GM12878 (cell line): ENCODE measurements at regions not wholly inside any gene's neighbourhood (a gene's known extent, or its start where the extent isn't known, plus 50 kb on each side); places are given as distances from the start of the nearest gene placed in this dataset.

ENCODE experiments used
- ATAC-seq: fragments of 200-7000 bp; cut with Tn5 transposase; 3 replicates; pipeline ENCODE4 v1.9.1; 2020; ENCODE audit warnings: mild to moderate bottlenecking, moderate library complexity
- BruUV-seq: library from RNA; stranded (reverse); fragments of 400-500 nt; replicated peaks from 2 replicates; lab custom pipeline; 2021; lab: Mats Ljungman, UMichigan
- CTCF ChIA-PET: fragments of 300-600 bp; sonication (Branson Sonifier 250); formaldehyde crosslinking; extraction: SDS; loops from one replicate; lab custom pipeline; 2021; ENCODE audit warnings: inconsistent platforms; lab: Yijun Ruan, JAX
- POLR2A ChIA-PET: fragments of 350-600 bp; formaldehyde crosslinking; extraction: SDS; loops from one replicate; lab custom pipeline; 2021; ENCODE audit warnings: inconsistent platforms; lab: Charles Lee
- RAD21 ChIA-PET: fragments of 300-600 bp; sonication (Branson Sonifier 250); formaldehyde crosslinking; loops from one replicate; lab custom pipeline; 2023; ENCODE audit warnings: antibody characterized with exemption; ENCODE audit not compliant: unreplicated experiment; lab: Charles Lee
- SMC1A ChIA-PET: fragments of 300-600 bp; sonication (Branson Sonifier 250); formaldehyde crosslinking; loops from one replicate; lab custom pipeline; 2023; ENCODE audit not compliant: unreplicated experiment, uncharacterized antibody; lab: Charles Lee
- DNase-seq: peaks from one replicate; pipeline ENCODE4 v3.0.0-alpha.2; 2011; ENCODE audit warnings: low read depth, low spot score
- FAIRE-seq: peaks from 3 replicates; lab custom pipeline; 2011; peaks lifted over from hg19 to GRCh38; lab: Jason Lieb, UNC
- H2AFZ ChIP-seq: 2 replicates; pipeline ENCODE4 v1.6.0; 2011; ENCODE audit warnings: low read depth, low read length, control low read depth; ENCODE audit not compliant: control insufficient read depth
- H3K27ac ChIP-seq: 2 replicates; pipeline ENCODE4 v1.5.1; 2011; ENCODE audit warnings: control low read depth; ENCODE audit not compliant: control insufficient read depth, insufficient read depth
- H3K27me3 ChIP-seq, 2 experiments: replicated peaks in 1 of 2; 2 replicates each; pipeline versions ENCODE4 v1.6.0 to v1.6.1; 2011; ENCODE audit warnings: low read length in 1 of 2; ENCODE audit not compliant: control insufficient read depth in 2 of 2, insufficient read depth in 2 of 2
- H3K36me3 ChIP-seq, 2 experiments: 2 replicates each; pipeline ENCODE4 v1.5.1; 2011; ENCODE audit warnings: low read length in 1 of 2; ENCODE audit not compliant: control insufficient read depth in 2 of 2, insufficient read depth in 2 of 2
- H3K4me1 ChIP-seq: 2 replicates; pipeline ENCODE4 v1.6.1; 2011; ENCODE audit warnings: mild to moderate bottlenecking, low read length, moderate library complexity, mixed read lengths; ENCODE audit not compliant: control insufficient read depth, insufficient read depth
- H3K4me2 ChIP-seq: 2 replicates; pipeline ENCODE4 v1.6.0; 2011; ENCODE audit warnings: control low read depth; ENCODE audit not compliant: control insufficient read depth, insufficient read depth
- H3K4me3 ChIP-seq: fragments of 200-600 bp; sonication (generic); 2 replicates; pipeline ENCODE4 v1.5.1; 2016
- H3K79me2 ChIP-seq: 2 replicates; pipeline ENCODE4 v1.6.0; 2011; ENCODE audit warnings: low read length; ENCODE audit not compliant: control insufficient read depth, insufficient read depth
- H3K9ac ChIP-seq: 2 replicates; pipeline ENCODE4 v1.8.0; 2011; ENCODE audit warnings: low read length, control low read depth, mixed read lengths; ENCODE audit not compliant: control insufficient read depth, insufficient read depth
- H3K9me3 ChIP-seq: replicated peaks from 3 replicates; pipeline ENCODE4 v1.5.1; 2011; ENCODE audit warnings: mild to moderate bottlenecking, low read length; ENCODE audit not compliant: control insufficient read depth, insufficient read depth
- H4K20me1 ChIP-seq: 2 replicates; pipeline ENCODE4 v1.6.0; 2011; ENCODE audit not compliant: control insufficient read depth, insufficient read depth
- ATF7 ChIP-seq: fragments of 450-650 bp; IDR thresholded peaks from 2 replicates; pipeline ENCODE4 v1.6.1; 2016; ENCODE audit warnings: low read depth, mild to moderate bottlenecking
- IKZF1 ChIP-seq: fragments of 450-650 bp; conservative IDR thresholded peaks from 2 replicates; pipeline ENCODE4 v1.6.1; 2017; ENCODE audit warnings: antibody characterized with exemption, mild to moderate bottlenecking
- KLF5 ChIP-seq: fragments of 450-650 bp; IDR thresholded peaks from 2 replicates; pipeline ENCODE4 v1.6.1; 2014; ENCODE audit warnings: mild to moderate bottlenecking; ENCODE audit not compliant: partially characterized antibody
- NKRF ChIP-seq: fragments of 450-650 bp; conservative IDR thresholded peaks from 2 replicates; pipeline ENCODE4 v1.6.1; 2017; ENCODE audit warnings: mild to moderate bottlenecking, moderate library complexity
- NR2C2 ChIP-seq: IDR thresholded peaks from 2 replicates; pipeline ENCODE4 v1.6.1; 2011; ENCODE audit warnings: borderline replicate concordance, low read depth; ENCODE audit not compliant: control insufficient read depth, insufficient read length
- POLR2AphosphoS5 ChIP-seq: IDR thresholded peaks from 2 replicates; pipeline ENCODE4 v1.6.1; 2011; ENCODE audit warnings: mild to moderate bottlenecking, low read length, inconsistent platforms
- RFX5 ChIP-seq: IDR thresholded peaks from 2 replicates; pipeline ENCODE4 v1.6.1; 2011; ENCODE audit warnings: low read depth, low read length, improper control_type of control experiment
- SRF ChIP-seq, 2 experiments: IDR thresholded peaks; 2 replicates each; pipeline ENCODE4 v1.6.1; 2011; ENCODE audit warnings: low read depth in 2 of 2, low read length in 2 of 2, mild to moderate bottlenecking in 1 of 2, moderate library complexity in 1 of 2
- STAT3 ChIP-seq: IDR thresholded peaks from 2 replicates; pipeline ENCODE4 v1.6.1; 2011; ENCODE audit warnings: low read depth, low read length, improper control_type of control experiment
- TCF7 ChIP-seq: IDR thresholded peaks from 2 replicates; pipeline ENCODE4 v1.6.1; 2014; ENCODE audit warnings: antibody characterized with exemption, borderline replicate concordance
- ZNF24 ChIP-seq: fragments of 450-650 bp; IDR thresholded peaks from 2 replicates; pipeline ENCODE4 v1.6.1; 2017; ENCODE audit warnings: antibody characterized with exemption, mild to moderate bottlenecking
- ZNF592 ChIP-seq: fragments of 450-650 bp; IDR thresholded peaks from 2 replicates; pipeline ENCODE4 v1.6.1; 2017; ENCODE audit warnings: mild to moderate bottlenecking, moderate library complexity
- WGBS: methylation state at CpG from one replicate; pipeline ENCODE4 v1.1.6; 2016; ENCODE audit warnings: low lambda C conversion rate; ENCODE audit not compliant: insufficient replicate concordance, insufficient coverage; ENCODE audit errors: missing lambda C conversion rate; 5-methylcytosine and 5-hydroxymethylcytosine counted together
- in situ Hi-C: fragments of 300-500 bp; cut with MboI; formaldehyde crosslinking; loops from 9 replicates; pipeline ENCODE4 v1.14.3; 2018; ENCODE audit warnings: mixed read lengths
- intact Hi-C: fragments of 100-400 bp; cut with micrococcal nuclease; formaldehyde crosslinking; loops from one replicate; pipeline ENCODE4 v1.14.2; 2022; ENCODE audit not compliant: unreplicated experiment

- Histone ChIP-seq H3K9ac (no peak overlapping the region), H4K20me1 (no peaks in the 10 kb centered on the region), H3K36me3 (no peaks in the 10 kb centered on the region), H3K9me3 (no peaks in the 10 kb centered on the region; the same call in 1 of the 3 replicates), H3K4me3 (no peak overlapping the region), H2AFZ (no peak overlapping the region), H3K27ac (no peak overlapping the region), H3K27me3 (no peaks in the 10 kb centered on the region), H3K4me2 (no peak overlapping the region), H3K4me1 (peaks cover 3% of the 10 kb centered on the region), H3K79me2 (no peaks in the 10 kb centered on the region)
- CTCF ChIA-PET, result interaction anchor here (0.6 to 4.3 kb wide), 12 partner anchors 9 to 241 kb away, joined by 3 to 39 read pairs (median 4); no protein-coding TSS in a partner anchor
- WGBS, result 70% methylated on average over 1 of the region's 1 CpG
- POLR2A ChIA-PET, result no interaction called here
- intact Hi-C loops (no loop called here), in situ Hi-C loops (no loop called here)
- FAIRE-seq (no peak), ATAC-seq (no peak), DNase-seq (no peak)
- TF ChIP-seq NR2C2 (no peak), ZNF24 (no peak), STAT3 (no peak), KLF5 (no peak), ATF7 (no peak), SRF (IDR thresholded peaks at IDR 0.05; ENCODE audit: low read depth in 2 of 2, low read length in 2 of 2) (no peak), TCF7 (no peak), ZNF592 (no peak), POLR2AphosphoS5 (no peak), NKRF (no peak), RFX5 (no peak), IKZF1 (no peak)
- BruUV-seq, result no TSS peak
- RAD21 ChIA-PET, result interaction anchor here (0.7 to 2.2 kb wide), 5 partner anchors 10 to 235 kb away, joined by 4 to 8 read pairs (median 5); partner anchors contain the start of gene C21orf91
- SMC1A ChIA-PET, result interaction anchor here (0.6 to 2.7 kb wide), 6 partner anchors 10 to 607 kb away, joined by 3 to 15 read pairs (median 3); no protein-coding TSS in a partner anchor
Observed at GRCh38 chr21:17690078-17690494, 77.4 kb upstream of the BTG3 start.
